NOMO-1 treated with DMSO at 0.1 percent for 48 hours (cell line): ENCODE measurements at regions not wholly inside any gene's neighbourhood (a gene's known extent, or its start where the extent isn't known, plus 50 kb on each side); places are given as distances from the start of the nearest gene placed in this dataset.
A peak's percentile ranks its signal among the peaks of the same experiment; 100 is the strongest.
"Not testable (repeated sequence)": the region's sequence is repeated elsewhere in the genome, so short reads cannot be mapped to it uniquely, and the experiment has no call there.

Experiments
- DNase-seq: peaks from one replicate; lab custom pipeline; 2025; ENCODE audit not compliant: unreplicated experiment; lab: John Stamatoyannopoulos, UW

DNA sequence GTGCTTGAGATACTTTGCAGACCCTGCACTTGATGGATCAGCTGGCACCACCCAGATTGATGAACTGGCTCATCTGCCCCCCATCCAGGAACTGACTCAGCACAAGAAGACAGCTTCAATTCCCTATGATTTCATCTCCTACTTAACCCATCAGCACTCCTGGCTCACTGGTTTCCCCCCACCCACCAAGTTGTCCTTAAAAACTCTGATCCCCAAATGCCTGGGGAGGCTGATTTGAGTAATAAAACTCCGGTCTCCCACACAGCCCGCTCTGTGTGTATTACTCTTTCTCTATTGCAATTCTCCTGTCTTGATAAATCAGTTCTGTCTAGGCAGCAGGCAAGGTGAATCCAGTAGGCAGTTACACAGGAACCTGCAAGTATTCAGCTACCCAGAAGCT is 102.1 kb upstream of the TMTC4 start:
- DNase-seq, result not testable (repeated sequence)

DNA sequence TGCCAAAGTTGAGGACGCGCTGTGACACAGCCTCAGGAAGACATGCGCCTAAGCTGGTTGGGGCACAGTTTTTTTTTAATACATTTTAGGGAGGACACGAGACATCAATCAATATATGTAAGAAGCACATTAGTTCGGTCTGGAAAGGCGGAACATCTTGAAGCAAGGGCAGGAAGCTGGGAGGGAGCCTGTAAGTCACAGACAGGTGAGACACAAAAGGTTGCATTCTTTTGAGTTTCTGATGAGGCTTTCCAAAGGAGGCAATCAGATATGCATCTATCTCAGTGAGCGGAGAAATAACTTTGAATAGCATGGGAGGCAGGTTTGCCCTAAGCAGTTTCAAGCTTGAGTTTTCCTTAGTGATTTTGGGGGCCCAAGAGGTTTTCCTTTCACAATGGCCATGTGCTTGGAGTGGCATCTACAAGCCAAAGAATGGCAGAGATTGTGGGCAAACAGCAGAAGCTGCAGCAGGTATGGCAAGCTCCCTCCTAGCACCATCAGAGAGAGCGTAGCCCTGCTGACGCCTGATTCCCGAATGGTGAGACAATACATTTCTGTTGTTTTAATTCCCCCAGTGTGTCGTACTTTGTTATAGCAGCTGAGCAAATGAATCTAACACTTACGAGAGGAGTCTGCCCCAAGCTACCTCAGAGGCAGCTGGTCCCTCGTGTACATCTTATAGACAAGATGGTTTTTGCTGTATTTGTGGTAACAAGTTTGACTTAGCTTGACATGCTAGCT is 99.5 kb upstream of the TMTC4 start:
- DNase-seq, result no peak

DNA sequence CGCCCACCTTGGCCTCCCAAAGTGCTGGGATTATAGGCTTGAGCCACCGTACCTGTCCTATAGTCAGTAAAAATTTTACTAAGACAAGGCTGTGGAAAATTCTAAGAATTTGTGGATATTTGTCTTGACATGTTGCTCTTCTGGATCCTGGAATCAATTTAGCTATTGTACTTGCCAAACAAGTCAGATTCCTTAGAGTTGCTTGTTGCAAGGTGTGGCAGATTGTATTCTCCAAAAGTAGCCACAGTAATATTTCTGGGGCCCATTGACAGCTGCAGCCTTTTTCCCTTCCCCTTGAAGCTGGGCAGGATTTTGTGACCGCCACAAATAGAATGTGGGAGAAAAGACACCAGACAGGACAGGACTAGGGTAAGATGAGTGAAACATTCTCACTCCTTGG is 98.8 kb upstream of the TMTC4 start:
- no peak for DNase-seq

DNA sequence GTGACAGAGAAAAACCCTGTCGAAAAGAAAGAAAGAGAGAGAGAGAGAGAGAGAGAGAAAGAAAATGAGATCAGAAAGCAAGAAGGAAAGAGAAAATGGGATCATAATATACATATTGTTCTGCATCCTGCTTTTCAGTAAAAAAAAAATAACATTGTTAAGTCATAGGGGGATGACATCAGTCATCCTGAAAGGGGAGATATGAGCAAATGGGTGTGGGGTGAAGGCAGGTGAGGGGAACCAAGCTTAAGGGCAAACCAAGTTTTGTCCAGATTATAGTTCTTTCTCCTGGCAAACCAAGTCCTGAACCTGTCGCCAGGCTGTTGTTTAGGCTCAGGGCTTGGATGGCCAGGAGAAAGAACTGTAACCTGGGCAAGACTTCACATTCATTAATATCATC is 92.6 kb upstream of the TMTC4 start:
- DNase-seq, result no peak

DNA sequence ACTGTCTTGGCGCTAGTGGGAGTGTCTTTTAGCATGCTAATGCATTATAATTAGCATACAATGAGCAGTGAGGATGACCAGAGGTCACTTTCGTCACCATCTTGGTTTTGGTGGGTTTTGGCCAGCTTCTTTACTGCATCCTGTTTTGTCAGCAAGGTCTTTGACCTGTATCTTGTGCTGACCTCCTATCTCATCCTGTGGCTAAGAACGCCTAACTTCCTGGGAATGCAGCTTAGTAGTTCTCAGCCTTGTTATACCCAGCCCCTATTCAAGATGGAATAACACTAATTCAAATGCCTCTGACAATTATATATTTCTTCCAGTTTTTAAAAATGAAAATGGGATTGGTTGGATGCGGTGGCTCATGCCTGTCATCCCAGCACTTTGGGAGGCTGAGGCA is 92.0 kb upstream of the TMTC4 start:
- DNase-seq, result not testable (repeated sequence)

DNA sequence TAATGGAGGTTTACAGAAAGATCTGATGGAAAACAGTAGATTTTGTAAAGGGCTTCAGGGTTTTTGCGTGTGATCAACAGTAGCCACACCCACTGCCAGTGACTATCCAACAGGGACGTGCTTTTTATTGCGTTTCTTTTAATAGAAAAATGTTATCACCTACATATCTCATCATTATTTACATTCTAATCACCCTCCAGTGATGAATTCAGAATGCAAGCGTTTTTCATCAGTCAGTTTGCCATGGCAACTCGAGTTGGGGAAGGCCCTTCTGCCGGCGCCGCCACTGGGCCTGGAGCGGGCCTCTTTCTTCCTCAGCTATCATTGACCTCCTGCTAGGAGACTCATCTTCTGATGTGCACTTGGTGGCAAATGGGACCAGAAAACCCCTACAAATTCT is 90.3 kb upstream of the TMTC4 start:
- no peak for DNase-seq

DNA sequence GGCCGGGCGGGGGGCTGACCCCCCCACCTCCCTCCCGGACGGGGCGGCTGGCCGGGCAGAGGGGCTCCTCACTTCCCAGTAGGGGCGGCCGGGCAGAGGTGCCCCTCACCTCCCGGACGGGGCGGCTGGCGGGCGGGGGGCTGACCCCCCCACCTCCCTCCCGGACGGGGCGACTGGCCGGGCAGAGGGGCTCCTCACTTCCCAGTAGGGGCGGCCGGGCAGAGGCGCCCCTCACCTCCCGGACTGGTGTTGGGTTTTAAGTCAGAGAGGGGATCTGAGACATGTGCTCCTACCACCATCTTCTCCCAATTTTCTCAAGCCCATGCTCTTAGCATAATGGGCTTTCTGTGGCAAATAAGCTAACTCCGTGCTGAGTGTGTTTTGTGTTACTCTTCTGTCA is 87.5 kb upstream of the TMTC4 start:
- DNase-seq, result not testable (repeated sequence)

DNA sequence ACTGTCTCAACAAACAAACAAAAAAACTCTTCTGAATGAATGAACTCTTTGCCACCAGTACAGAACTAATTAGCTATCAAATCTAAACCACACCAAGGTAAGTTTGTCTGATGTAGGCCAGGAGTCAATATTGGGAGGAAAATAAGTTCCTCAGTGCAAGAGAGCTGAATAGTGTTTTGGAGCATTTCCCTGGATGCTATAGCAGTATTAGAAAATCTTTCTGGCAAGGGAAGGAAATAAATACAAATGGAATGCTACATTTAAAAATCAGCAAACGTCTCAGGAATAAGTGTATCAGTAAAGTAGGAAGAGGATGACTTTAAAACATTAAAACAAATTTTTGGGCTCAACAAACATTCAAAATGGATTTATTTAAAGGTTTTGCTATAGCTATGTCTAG is 81.3 kb upstream of the TMTC4 start:
- no peak for DNase-seq

DNA sequence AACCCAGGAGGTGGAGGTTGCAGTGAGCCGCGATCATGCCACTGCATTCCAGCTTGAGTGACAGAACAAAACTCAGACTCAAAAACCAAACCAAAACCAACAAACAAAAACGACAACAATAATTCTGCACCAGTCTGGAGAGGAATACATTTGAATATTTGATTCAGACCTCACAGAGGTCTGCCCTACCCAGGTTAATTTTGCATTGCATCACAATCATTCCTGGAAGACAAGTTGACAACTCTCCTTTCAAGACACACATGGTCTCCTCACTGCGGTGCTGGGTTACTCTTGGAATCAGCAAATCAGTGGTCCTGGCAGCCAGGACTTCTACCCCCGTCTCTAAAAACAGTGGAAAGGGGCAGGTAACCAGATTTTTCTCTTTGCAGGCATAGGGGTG is 79.9 kb upstream of the TMTC4 start:
- no peak for DNase-seq

DNA sequence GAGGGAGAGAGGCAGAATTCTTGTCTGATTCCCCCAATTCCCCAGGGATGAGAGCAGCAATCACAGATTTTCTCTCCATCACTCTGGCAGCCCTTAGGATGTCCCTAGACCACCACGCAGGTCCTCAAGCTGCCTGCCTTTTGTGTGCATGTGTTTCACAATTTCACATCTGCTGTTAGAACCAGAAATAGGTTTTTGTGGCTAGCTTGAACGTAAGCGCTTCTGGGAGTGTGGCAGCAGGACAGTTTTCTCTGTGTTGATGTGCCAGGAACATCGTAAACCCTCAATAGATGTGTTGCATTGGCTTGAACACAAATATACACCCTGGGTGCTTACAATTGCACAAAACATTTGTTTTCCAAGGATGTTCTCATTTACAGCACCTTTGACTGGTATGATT is 78.8 kb upstream of the TMTC4 start:
- DNase-seq, result no peak

DNA sequence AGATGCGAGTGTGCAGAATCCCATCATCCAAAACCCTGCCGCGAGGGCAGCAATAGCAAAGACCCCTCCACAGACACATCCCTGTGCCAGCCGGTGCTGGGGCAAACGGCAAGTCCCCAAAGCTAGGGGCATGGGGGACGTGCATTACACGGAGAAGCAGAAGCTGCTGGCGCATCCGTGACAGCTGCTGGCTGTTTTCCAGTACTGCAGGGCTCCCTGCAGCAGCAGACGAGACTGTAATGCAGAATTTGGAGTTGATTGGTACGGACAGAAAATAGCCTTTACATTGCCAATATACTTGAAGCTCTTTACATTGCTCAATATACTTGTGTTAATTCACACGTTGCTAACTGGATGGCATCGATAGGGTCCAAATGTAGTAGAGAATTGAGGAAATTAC is 77.2 kb upstream of the TMTC4 start:
- no peak for DNase-seq

DNA sequence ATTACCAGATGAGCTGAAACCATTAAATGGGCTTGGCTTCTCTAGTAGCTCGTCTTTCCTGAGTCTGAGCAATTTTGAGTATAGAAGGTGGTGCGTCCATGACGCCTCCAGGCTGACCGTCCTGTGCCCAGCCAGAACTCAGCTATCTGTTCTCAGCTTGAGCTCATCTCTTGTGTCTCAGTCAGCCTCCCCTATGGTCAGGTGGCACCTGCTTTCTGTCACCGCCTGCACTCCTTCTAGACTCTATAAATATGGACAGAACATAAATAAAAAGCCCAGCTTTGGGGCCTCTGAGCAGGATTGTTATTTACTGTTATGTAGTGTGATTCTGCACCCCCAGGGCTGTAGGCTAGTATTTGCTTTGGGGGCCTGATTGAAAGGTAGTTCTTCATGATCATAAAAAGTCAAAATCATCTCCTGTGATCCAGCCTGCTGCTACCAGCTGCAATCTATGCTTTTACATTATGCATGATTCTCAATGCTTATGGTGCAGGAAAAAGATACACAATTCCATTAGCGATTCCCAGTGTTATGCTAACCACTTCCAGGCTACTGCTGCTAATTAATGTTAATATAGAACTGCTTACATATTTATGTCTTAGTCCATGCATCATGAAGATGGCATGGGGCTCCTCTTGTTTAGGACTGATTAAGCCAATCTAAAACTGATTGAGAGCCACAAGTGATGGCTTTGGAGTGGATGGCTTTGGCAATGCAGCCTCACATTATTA is 72.5 kb upstream of the TMTC4 start:
- no peak for DNase-seq

DNA sequence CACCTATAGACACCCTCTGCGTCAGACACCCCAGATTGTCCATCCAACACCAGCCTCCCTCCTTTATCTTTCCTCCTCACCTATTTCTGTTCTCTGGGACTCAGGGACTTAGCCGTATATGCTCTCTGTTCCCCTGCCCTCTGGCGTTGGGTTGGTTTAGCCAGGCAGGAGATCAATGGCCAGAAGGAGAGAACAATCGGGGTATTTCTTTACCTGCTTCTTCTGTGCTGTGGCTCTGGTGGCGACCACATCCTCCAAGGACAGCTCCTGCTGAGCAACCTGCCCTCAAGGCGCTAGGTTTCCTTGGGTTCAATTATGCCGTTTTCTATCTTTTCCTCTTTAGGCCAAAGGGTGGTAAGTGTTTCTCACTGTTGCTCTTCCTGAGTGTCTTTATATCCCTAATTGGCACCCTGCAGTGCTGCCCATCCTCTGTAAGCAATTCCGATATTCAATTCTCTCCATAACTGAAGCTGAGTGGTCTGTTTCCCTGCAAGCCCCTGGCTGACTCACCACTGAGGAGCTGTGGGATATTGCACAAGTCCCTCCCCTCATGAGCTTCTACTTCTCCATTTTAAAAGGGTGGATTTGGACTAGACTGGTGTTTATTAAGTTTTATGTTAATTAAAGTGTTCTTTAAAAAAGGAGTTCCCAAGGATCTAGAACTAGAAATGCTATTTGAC is 63.7 kb upstream of the TMTC4 start:
- DNase-seq, result peak; percentile 8

DNA sequence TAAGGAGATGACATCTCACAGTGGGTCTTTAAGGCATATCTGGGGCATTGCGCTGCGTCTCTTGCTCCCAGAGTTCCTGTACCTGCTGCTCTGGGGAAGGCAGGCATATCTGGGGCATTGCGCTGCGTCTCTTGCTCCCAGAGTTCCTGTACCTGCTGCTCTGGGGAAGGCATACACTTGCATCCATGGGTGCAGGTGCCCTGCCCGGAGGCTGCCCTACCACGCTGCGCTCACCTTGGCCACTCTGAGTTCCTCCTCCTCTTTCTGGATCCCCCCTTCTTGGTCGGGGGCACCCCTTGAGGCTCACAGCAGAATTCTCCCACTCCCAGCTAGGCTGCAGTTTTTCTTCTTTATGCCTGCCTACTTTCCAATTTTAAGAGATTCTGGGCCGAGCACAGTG is 60.9 kb upstream of the TMTC4 start:
- DNase-seq, result no peak

DNA sequence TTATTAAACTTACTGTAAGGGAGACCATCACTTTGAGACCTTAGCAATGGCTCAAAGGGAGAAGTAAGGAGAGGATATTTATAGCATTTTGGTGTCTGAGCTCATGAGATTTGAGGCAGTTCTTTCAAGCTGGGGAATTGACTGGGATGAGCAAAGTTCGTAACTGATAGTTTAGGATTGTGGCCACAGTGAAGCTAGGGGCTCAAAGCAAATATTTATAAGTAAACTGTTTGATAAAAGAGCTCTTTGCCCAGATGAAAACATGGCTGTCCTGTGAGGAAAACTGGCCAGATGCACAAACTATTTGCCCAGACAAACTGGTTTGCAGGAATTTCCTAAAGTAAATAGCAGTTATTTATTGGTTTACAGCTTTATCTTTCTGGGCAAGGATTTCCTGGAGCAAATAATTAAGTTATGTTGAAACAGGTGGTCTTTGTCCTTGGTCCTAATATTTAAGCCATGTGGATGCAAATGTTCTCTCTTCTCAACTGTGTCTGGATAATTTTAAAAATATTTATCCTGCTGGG is 59.7 kb upstream of the TMTC4 start:
- no peak for DNase-seq

DNA sequence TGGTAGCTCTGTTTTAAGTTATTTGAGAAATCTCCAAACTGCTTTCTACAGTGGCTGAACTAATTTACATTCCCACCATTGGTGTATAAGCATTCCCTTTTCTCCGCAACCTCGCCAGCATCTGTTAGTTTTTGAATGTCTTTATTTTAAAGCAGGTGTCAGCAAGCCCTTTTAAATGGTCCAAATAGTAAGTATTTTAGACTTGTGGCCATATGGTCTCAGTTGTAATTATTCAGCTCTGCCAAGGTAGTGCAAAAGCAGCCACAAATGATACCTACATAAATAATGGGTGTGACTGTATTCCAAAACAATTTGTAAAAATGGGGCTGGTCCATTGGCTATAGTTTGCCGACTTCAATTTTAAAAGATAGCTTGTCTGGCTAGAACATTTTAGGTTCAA is 58.7 kb upstream of the TMTC4 start:
- no peak for DNase-seq

DNA sequence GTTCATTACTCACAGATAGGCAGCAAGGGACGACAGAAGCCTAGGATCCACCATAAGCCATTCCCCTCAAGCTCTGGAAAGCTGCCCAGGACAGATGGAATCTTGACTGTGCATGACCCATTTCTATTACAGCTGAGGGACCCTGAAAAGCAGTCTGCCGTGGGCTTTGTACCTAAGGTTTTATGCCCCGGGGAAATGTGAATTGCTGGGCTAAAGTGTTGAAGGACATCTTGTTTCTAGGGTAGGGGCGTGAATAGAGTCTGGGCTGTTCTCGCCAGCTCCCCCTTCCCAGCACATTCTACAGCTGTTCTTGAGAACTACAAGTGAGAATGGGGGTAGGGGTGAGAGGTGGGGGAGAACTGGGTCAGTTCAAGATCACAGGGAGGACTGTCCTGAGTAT is 53.6 kb upstream of the TMTC4 start:
- no peak for DNase-seq

DNA sequence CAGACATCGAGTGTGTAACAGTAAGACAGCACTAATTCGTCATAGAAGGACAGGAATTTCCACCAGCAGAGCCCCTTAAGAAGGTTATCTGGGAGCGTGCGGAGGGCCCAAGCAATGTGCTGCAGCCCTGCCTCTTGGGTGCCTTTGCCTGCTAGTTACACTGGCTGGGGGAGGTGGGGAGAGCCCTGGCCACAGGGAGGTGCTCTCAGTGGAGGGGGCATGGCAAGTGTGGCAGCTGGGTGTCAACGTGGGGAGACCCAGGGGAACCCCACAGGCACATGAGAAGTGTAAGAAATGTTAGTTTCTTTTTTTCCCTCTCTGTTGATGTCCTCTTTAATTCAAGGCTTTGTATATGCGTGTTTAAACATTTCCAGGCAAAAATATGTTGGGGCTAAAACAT is 50.9 kb upstream of the TMTC4 start:
- no peak for DNase-seq

DNA sequence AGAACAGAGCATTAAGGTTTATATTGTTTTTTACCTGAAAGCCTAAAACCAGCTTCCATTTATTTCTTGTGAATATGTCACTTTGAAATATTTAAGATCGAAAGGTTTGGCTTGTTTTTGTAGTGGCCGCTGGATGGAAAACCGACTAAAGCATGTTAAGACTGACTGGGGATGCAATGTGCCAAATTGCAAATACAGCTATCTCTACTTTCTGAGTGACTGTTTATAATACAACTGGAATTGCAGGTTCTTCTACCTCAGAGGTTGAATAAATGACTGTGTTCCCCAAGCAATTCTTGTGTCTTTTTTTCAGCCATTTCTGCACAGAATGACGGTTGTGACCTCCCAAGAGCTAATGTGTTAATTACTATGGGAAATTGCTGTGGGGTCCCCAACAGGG is 50.0 kb upstream of the TMTC4 start:
- DNase-seq, result no peak
